ENCODE measurements at regions not wholly inside any gene's neighbourhood (a gene's known extent, or its start where the extent isn't known, plus 50 kb on each side); places are given as distances from the start of the nearest gene placed in this dataset.
"Not testable (repeated sequence)": the region's sequence is repeated elsewhere in the genome, so short reads cannot be mapped to it uniquely, and the experiment has no call there.

DNA sequence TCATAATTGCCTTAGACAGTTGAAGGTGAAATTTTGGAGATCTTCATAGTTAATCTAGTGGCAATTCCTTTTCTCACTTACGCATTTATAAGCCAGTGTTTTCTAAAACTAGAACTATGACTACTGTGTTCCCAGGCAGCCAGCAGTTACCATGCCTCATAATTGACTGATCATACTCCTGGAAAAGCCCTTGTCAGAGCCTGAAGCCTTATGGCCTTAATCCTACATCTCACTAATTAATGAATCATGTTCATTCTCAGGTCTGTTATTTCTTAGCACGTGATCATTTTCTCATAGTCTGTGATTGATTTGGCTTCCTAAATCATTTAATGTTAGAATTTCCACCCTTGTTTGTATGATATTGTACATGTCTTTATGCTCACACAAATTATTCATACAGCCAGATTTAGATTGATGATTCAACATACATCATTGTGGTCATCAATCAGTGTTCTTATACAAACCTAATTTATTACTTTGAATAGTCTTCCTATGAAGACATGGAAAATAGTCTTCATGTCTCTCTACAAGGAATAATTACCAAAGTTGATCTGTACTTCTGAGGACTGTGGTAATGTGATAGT lies 132.6 kb upstream of the ASCC3 start:
- DNase-seq (ENCODE audit: low spot score), result no peak

DNA sequence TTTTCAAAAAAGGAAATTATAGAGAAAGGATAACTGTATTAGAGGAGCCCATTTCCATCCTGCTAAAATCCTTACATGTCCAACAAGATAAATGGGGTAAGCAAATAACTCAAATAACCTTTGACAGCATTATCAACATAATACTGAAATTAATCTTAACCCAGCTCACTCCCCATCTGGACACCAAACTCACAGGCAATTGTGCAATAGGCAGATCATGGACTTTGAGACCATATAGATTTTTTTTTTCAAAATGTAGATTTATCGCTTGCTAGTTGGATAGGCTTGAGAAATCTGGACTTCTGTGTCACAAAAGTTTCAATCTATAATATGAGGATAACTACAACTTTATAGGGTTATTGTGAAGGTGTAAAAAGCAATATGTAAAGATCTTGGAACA lies 134.4 kb upstream of the ASCC3 start:
- DNase-seq (ENCODE audit: low spot score), result no peak

DNA sequence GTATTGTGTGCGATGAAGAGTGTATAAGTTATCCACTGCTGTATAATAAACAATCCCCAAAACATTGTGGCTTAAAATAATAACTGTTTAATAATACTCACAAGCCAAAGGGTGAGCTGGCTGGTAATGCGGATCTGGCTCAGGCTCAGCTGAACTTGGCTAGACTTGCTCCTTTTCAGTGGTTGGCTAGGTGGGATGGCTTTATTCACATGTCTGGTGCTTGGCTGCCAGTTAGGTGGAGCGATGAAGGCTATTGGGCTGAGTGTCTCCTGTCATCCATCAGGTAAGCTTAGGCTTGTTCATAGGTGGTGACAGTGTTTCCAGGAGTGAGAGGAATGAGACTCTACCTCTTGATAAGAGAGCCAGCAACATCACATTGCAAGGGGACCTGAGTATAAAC lies 135.0 kb upstream of the ASCC3 start:
- no peak for DNase-seq (ENCODE audit: low spot score)

DNA sequence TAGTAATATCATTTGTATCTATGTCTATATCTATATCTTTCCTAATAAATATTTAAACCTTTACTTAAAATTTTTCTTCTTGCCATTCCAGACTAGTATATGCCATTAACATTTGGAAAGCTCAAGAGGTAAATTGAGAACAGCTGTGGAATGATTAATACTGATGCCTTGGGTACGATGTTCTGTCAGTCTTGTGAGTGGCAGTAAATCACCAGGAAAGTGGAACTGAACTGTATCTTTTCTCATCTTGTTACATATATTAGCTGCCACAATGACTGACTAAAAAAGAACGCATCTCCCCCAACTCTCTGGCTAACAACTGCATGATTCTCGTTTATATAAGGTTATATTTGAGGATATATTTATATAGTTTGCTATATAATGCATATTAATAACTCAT lies 137.0 kb upstream of the ASCC3 start:
- DNase-seq (ENCODE audit: low spot score), result no peak

DNA sequence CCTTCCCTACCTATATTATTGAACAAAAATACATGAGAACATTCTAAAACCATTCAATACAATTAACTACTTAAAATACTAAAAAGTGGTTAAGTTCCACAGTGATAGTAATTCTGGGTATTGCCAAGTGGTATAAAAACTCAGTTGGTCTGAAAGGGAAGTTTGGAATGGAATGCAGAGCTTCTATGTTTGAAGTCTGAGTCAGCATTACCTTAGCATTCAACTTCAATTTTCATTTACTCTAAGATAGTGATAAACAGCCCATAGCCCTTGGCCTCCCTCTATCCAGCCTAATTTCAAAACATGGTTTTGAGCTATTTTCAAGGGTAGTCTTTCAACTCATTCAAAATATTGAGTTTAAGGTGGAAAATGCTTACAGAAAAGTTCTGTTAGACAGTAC lies 140.4 kb upstream of the ASCC3 start:
- DNase-seq (ENCODE audit: low spot score), result no peak

DNA sequence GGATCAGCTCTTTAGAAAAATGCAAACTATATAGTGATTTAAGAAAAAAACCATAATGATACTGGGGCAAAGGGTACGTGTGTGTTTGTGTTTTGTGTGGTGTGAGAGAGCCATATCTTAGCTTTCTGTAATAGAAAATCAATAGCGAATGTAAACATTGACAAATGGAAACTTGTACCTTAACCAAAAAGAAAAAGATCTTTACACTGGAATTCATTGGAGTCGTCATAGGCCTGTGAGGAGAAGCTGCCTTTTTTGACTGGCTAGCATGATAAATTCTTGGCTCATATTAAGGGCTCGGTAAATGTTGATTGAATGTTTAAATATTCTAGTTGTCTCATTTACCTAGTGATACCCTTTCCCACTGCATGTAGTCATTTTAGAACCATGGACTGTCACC lies 161.8 kb upstream of the ASCC3 start:
- DNase-seq (ENCODE audit: low spot score), result no peak

DNA sequence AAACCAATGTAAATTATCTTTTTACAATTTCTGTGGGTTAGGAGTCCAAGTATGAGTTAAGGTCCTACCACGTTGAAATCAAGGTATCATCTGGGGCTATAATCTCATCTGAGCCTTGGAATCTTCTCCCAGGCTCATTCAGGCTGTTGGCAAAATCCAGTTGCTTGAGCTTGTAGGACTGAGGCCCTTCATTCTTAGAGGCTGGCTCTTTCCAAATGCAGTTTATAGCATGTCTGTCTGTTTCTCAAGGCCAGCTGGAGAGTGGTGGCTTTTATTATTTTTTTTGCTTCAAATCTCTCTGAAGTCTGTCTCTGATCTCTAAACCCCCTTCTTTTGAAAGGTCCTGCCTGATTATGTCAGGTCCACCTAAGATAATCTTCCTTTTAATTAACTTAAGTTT lies 177.2 kb upstream of the ASCC3 start:
- DNase-seq (ENCODE audit: low spot score), result no peak

DNA sequence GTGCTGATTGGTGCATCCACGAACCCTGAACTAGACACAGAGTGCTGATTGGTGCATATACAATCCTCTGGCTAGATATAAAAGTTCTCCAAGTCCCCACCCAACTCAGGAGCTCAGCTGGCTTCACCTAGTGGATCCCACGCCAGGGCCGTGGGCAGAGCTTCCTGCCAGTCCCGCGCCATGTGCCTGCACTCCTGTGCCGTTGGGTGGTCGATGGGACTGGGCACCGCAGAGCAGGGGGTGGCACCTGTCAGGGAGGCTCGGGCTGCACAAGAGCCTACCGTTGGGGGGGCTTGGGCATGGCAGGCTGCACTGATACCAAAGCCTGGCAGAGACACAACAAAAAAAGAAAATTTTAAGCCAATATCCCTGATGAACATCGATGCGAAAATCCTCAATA lies 185.4 kb upstream of the ASCC3 start:
- DNase-seq (ENCODE audit: low spot score), result no peak

DNA sequence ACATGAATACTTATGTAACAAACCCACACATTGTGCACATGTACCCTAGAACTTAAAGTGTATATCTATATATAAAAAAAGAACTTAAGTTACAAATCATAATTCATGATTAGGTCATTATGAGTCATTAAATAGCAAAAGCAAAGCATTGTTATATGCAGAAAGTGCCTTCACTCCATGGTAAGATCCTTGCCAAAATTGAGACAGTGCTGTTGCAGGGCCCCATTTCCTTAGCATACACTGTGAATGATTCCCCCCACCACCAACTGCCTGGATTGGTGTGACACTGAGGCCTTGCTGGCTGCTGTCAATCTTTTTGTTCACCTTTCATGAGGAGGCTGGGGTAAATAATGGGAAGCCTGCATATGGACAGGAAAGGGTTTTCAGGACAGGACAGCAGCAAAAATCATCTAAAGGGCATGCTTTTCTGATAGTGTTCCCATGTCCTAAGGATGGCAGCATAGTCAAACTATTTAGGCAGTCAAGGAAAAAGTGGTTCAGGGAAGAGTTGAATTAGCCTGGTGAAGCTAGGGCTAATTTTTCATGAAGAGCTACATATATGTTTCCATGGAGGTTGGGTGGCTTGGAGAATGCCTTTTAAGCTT lies 188.2 kb upstream of the ASCC3 start:
- peak; percentile 8 for DNase-seq (ENCODE audit: low spot score)

DNA sequence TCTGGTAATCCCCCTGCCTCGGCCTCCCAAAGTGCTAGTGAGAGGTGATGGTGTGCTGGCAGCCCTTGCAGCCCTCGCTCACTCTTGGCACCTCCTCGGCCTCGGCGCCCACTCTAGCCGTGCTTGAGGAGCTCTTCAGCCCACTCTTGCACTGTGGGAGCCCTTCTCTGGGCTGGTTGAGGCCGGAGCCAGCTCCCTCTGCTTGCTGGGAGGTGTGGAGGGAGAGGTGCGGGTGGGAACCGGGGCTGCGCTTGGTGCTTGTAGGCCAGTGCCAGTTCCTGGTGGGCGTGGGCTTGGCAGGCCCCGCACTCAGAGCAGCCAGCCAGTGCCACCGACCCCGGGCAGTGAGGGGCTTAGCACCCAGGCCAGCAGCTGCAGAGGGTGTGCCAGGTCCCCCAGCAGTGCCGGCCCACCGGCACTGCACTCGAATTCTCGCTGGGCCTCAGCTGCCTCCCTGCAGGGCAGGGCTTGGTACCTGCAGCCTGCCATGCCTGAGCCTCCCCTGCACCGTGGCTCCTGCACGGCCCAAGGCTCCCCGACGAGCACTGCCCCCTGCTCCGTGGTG lies 189.0 kb upstream of the ASCC3 start:
- no peak for DNase-seq (ENCODE audit: low spot score)

DNA sequence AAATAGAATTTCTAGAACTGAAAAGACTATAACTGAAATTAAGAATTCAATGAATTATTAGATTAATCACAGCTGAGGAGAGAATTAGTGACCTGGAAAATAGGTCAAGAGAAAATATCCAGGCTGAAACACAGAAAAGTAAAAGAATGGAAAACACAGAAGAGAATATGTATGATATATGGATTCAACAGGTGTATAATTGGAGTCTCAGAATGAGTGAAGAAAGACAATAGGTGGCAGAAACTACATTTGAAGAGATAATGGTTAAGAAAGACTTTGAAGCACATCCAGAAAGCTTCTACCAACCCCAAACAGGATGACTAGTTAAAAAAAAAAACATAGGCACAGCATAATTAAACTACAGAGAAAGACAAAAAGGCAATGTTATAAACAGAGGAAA lies 196.2 kb upstream of the ASCC3 start:
- no peak for DNase-seq (ENCODE audit: low spot score)

DNA sequence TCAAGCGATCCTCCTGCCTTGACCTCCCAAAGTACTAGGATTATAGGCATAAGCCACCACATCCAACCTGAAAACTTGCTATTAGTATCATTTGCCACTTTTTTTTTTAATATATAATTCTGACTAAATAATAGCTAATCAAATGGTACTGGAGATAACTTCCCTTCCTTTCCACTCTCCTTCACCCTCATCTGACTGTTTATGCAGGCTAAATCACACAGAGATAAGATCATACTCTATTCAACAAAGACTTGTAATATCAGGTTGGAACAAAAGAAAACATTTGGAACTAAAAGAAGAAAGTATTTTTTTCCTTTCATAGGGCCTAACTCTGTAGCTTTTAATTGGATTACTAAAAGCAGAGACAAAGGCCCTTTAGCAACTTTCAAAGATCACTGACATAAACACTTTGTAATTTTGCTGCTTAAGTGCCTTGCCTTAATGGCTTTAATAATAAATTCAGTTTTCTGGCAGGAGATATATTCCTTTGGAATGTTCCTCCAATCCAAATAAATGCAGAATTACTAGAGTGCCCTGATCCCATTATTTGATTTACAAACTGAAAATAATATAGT lies 198.7 kb upstream of the ASCC3 start:
- DNase-seq (ENCODE audit: low spot score), result no peak

DNA sequence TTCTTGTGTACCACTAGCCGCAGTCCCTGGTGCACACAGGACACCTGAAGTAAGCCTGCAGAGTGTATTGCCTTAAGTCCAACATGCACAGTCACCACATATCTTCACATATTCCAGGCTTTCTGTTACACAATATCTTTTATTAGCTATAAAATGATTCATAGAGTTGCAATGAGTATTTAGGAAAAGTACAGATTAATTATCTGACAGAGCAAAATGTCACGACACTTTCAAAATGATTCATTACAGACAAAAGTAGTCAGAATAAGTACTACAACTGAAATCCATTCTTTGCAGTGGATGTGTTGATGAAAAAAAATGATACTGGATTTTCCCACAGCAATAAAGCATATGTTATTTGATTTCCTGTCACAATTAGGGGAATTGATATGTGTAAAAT lies 199.5 kb upstream of the ASCC3 start:
- DNase-seq (ENCODE audit: low spot score), result peak; percentile 21

DNA sequence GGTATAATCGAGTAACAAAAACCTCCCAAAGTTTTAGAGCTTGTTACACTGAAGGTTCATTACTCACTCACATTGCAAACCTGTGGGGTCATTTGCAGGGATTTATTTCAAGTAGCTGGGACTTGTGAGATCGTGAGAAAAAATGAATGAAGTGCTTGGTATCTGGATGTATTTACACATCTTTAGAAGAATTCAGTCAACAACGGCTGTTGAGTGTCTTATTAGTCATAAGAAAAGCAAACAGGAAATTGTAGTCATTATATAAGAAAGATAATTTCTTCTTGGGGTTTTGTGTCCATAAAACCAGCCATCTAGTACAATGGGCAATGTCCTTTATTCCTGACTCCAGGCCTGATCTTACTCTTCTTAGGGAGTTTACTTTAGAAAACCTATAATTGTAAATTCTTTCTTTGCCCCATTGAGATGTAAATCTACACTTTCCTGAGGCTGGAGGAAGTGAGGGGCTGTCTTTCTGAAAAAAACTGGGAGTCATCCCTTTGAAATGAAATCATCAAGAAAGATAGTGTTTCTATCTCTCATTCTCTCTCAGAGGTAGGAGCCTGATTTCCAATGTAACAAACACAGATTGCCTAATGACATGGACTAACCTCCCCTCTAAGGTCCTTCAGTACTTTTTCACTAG lies 202.5 kb upstream of the ASCC3 start:
- peak; percentile 17 for DNase-seq (ENCODE audit: low spot score)

DNA sequence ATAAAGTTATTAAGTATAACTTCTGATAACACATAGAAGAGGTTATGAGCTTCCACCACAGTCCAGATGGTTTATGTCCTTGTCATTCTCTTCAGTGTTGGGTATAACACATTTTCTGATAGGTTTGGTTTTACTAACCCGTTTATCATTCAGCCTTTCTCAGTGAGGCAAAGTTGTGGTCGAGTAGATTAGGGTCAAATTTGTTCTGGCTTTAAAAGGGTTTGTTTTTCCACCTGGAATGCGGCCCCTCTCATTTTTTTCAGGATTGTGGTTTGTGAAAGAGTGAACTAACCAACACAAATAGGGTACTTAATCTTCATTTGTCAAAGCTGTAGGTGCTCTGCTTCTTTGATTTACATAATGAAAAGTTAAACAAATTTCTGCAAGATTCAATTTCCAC lies 204.2 kb upstream of the ASCC3 start:
- no peak for DNase-seq (ENCODE audit: low spot score)

DNA sequence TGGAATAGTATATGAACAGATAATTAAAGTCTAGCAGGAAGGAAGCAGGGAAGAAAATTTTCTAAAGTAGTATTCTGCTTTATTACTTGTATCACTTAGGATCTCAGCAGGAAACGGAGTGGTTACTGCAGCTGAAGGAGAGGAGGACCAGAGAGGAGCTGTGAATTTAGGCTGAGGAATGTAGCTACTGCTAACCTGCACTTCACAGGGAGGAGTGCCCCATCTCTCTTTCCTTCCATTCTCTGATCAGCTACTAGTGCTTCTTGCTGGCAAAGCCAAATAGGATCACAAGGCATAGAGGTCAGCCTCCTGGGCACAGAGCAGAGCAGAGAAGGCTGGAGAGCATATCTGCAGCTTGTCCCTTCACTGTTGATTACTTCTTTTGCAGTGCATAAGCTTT lies 205.3 kb upstream of the ASCC3 start:
- DNase-seq (ENCODE audit: low spot score), result no peak

DNA sequence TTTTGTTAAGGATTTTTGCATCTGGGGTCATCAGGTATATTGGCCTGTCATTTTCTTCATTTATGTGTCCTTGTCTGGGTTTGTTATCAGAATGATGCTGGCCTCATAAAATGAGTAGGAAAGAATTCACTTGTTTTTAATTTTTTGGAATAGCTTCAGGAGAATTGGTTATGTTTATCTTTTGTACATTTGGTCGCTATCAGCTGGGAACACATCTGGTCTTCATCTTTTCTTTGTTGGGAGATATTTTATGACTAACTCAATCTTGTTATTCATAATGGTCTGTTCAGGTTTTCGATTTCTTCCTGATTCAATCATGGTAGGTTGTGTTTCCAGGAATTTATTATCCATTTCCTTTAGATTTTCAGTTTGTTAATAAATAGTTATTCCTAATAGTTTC lies 207.5 kb upstream of the ASCC3 start:
- DNase-seq (ENCODE audit: low spot score), result no peak

DNA sequence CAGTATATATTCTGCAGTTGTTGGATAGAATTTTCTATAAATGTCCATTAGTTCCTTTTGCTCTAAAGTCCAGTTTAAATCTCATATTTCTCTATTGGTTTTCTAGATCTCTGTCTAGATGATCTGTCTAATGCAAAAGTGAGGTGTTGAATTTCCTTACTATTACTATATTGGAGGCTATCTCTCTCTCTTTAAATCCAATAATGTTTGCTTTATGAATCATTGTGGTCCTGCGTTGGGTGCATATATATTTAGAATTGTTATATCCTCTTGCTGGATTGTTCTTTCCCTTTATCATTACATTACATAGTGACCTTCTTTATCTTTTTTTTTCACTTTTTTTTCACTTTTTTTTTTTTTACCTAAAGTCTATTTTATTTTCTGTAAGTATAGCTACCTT lies 208.5 kb upstream of the ASCC3 start:
- DNase-seq (ENCODE audit: low spot score), result no peak

DNA sequence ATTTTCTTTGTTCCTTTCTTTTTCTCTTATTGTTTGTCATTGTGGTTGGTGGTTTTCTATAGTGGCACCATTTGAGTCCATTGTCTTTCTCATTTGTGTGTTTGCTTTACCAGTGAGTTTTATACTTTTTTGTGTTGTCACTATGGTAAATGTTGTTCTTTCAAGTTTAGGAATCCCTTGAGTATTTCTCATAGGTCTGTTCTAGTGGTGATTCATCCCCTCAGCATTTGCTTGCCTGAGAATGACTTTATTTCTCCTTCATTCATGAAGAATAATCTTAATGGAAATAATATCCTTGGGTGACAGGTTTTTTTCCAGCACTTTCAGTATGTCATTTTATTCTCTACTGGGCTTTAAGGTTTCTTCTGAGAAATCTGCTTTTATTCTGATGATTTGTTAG lies 209.2 kb upstream of the ASCC3 start:
- DNase-seq (ENCODE audit: low spot score), result no peak

DNA sequence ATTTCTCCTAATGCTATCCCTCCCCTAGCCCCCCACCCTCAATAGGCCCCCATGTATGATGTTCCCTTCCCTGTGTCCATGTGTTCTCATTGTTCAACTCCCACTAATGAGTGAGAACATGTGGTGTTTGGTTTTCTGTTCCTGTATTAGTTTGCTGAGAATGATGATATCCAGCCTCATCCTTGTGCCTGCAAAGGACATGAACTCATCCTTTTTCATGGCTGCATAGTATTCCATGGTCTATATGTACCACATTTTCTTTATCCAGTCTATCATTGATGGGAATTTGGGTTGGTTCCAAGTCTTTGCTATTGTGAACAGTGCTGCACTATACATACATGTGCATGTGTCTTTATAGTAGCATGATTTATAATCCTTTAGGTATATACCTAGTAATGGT lies 217.5 kb upstream of the ASCC3 start:
- DNase-seq (ENCODE audit: low spot score), result not testable (repeated sequence)

DNA sequence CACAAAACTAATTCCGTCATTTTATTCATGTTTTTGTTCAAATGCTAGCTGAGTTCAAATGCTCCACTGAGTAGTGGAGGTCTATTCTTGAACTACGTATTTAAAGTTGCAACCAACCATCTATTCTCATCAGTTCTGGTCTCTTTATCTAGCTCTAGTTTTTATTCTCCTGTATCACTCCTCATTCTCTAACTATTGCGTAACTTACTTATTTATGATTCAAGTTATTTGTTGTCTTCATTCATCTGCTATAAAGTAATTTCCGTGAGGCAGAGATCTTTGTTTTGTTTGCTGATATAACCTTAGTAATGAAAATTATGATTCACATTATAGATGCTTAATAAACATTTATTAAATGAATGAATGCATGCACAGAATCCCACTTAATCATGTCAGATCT lies 221.6 kb upstream of the ASCC3 start:
- DNase-seq (ENCODE audit: low spot score), result no peak

DNA sequence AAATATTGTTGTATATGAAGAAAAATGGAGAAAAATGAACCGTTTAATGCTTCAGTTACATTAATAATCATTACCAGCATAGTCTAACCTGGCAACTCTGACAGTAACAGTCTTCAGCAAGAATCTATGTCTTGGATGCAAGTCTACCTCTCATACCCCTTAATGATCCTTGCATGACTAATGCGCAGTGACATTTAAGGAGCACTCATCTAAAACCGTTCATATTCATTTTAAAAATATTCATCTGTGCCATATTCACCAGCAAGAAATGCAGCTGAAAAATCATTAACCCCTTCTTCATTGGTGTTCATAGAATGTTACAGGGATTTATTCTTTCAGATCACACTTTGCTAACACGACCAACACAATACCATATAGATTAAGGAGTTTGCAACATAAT lies 227.2 kb upstream of the ASCC3 start:
- no peak for DNase-seq (ENCODE audit: low spot score)

DNA sequence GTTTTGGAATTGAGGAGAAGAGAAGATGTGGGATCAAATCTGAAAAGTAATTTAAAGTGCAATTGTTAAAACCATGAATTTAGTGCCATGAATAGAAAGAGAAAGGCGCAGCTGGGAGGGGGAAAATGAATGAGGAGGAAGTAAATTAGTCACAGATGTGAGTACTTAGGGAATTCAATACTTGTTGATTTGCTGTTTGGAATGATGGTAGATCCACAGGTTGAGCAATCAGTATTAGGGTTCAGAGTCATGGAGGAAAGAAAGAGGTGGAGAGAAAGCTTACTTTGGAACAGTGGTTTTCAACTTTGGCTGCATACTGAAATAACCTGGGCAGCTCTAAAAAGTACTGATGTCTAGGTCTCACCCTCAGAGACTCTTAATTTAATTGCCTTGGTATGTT lies 229.7 kb upstream of the ASCC3 start:
- no peak for DNase-seq (ENCODE audit: low spot score)

Measured in hepatic stellate cell (primary cell).